Memory B cell (primary cell): ENCODE measurements at regions not wholly inside any gene's neighbourhood (a gene's known extent, or its start where the extent isn't known, plus 50 kb on each side); places are given as distances from the start of the nearest gene placed in this dataset.

Experiments used
- ATAC-seq: fragments of 150-1000 bp; cut with Tn5 transposase; 2 replicates; pipeline ENCODE4 v1.10.0; 2021; ENCODE audit warnings: low read depth, mild to moderate bottlenecking, moderate library complexity
- DNase-seq, 2 donors: peaks; one replicate each; pipeline ENCODE4 v3.0.0; 2022; ENCODE audit warnings: low spot score in 2 of 2
- H3K27ac Mint-ChIP-seq: one replicate; pipeline ENCODE4 v1.8.0; 2022; ENCODE audit warnings: mild to moderate bottlenecking, moderate library complexity, mixed read lengths
- H3K27me3 Mint-ChIP-seq: one replicate; pipeline ENCODE4 v1.8.0; 2022; ENCODE audit warnings: mixed read lengths
- H3K36me3 Mint-ChIP-seq: one replicate; pipeline ENCODE4 v1.8.0; 2022; ENCODE audit warnings: mild to moderate bottlenecking, mixed read lengths
- H3K4me1 Mint-ChIP-seq: one replicate; pipeline ENCODE4 v1.8.0; 2022; ENCODE audit warnings: mixed read lengths
- H3K4me3 Mint-ChIP-seq: one replicate; pipeline ENCODE4 v1.8.0; 2022; ENCODE audit warnings: mild to moderate bottlenecking, moderate library complexity, mixed read lengths
- H3K9me3 Mint-ChIP-seq: one replicate; pipeline ENCODE4 v1.8.0; 2022; ENCODE audit warnings: mixed read lengths

DNA sequence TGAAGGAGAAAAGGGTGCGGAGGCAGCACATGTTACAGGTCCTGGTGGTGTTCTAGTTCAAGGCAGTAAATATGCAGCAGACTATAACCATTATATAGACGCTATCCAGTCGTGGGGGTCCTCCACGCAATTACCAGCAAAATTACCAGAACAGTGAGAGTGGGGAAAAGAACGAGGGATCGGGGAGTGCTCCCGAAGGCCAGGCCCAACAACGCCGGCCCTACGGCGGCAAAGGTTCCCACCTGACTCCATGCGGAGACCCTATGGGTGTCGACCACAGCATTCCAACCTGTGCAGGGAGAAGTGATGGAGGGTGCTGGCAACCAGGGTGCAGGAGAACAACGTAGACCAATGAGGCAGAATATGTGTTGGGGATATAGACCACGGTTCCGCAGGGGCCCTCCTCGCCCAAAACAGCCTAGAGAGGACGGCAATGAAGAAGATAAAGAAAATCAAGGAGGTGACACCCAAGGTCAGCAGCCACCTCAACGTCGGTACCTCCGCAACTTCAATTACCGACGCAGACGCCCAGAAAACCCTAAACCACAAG lies 89.0 kb upstream of the TPM1 start:
- Mint-ChIP-seq H3K27ac (no peak overlapping the region), H3K4me1 (peaks cover 2% of the 10 kb centered on the region), H3K36me3 (no peaks in the 10 kb centered on the region), H3K27me3 (peaks cover 26% of the 10 kb centered on the region), H3K4me3 (no peak overlapping the region), H3K9me3 (no peaks in the 10 kb centered on the region)
- ATAC-seq (no peak), DNase-seq (no peak)

GRCh38 chr15:62957130-62957529 lies 85.4 kb upstream of the TPM1 start:
- Mint-ChIP-seq H3K27ac (no peak overlapping the region), H3K9me3 (no peaks in the 10 kb centered on the region), H3K27me3 (peaks cover 16% of the 10 kb centered on the region), H3K4me3 (no peak overlapping the region), H3K4me1 (peaks cover 2% of the 10 kb centered on the region), H3K36me3 (no peaks in the 10 kb centered on the region)
- DNase-seq (no peak), ATAC-seq (no peak)

GRCh38 chr15:62958528-62959363 lies 83.8 kb upstream of the TPM1 start:
- Mint-ChIP-seq H3K36me3 (no peaks in the 10 kb centered on the region), H3K4me1 (no peaks in the 10 kb centered on the region), H3K9me3 (no peaks in the 10 kb centered on the region), H3K27ac (no peak overlapping the region), H3K27me3 (peaks cover 6% of the 10 kb centered on the region), H3K4me3 (no peak overlapping the region)
- DNase-seq = no peak
- no peak for ATAC-seq

DNA sequence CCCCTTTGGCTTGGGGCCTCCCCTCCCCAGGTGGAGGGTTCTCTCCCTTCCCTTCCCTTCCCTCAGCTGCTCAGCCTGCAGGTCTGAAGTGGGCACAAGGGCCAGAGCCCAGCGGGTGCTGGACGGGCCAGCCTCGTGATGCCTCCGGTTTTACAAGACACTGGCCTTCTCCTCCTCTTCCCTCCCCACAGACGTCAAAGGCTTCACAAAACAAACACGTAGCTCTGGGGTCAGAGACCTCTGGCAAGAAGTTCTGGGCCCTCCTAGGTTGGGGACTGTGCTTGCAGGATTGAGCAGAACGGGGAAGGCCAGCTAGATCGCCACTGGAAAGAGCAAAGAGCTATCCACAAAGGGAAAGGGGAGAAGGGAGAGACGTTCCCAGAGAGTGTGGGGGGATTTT lies 81.4 kb upstream of the TPM1 start:
- no peak for ATAC-seq
- Mint-ChIP-seq H3K9me3 (no peaks in the 10 kb centered on the region), H3K27ac (no peak overlapping the region), H3K36me3 (no peaks in the 10 kb centered on the region), H3K4me3 (no peak overlapping the region), H3K4me1 (no peaks in the 10 kb centered on the region), H3K27me3 (peaks cover 3% of the 10 kb centered on the region)
- no peak for DNase-seq

DNA sequence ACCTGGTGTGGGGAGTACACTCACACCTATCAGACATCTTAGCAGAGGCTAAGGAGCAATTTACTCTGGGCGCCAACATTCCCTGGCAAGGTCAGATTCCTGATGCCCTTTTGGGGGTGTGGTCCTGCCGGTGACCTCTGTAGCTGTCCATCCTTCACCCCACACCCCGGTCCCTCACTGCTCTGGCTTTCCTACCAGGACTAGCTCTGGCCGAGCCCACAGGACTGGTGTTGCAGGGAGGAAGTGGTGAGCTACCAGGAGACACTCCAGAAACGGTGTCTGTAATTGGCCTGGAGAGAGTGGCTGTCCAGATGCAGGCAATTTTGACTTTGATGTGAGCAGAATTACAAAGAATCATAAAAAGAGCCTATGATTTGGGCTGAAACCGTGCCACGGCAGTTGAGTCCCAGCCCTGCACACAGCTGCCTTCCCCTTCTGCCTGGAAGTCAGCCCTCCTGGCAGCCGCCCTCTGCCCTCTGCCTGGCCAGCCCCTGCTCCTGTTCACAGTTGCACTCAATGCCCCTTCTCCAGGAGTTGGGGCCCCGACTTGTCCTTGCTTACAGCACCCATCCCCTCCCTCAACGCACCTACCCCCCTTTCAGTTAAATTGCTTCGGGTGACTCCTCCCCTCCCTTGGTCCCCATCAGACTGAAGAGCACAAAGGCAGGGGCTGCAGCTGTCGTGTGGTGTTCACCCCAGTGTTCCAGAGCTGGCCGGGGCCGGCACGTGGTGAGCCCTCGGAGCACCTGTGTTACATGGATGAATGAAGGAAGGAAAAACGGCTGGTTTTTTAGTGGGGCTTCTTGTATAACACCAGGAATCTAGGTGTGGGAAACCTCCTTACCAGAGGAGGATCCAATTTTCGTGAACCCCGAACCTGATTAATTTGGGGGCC lies 80.2 kb upstream of the TPM1 start:
- no peak for ATAC-seq
- no peak for DNase-seq
- Mint-ChIP-seq H3K27me3 (no peaks in the 10 kb centered on the region), H3K9me3 (no peaks in the 10 kb centered on the region), H3K4me3 (no peak overlapping the region), H3K36me3 (no peaks in the 10 kb centered on the region), H3K27ac (no peak overlapping the region), H3K4me1 (no peaks in the 10 kb centered on the region)

DNA sequence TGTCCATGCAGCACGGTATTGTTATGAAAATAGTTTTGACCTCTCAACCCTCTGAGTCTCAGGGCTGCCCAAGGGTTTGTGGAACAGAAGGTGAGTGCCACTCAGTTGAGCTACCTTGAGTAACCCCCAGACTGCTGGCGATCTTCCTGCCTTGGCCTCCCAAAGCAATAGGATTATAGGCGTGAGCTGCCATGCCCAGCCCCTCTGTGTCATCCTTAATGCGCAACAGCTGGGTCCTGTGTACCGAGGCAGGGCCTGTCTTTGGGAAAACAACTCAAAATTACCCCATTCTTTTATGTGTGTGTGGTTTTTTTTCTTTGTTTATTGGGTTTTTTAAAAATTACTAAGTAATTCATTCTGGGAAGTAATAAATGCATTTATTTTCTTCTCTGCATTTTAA lies 78.3 kb upstream of the TPM1 start:
- DNase-seq (no peak), ATAC-seq (no peak)
- Mint-ChIP-seq H3K27me3 (no peaks in the 10 kb centered on the region), H3K9me3 (no peaks in the 10 kb centered on the region), H3K36me3 (no peaks in the 10 kb centered on the region), H3K4me3 (no peak overlapping the region), H3K4me1 (no peaks in the 10 kb centered on the region), H3K27ac (no peak overlapping the region)

- Mint-ChIP-seq H3K36me3 (no peaks in the 10 kb centered on the region), H3K9me3 (no peaks in the 10 kb centered on the region), H3K27ac (no peak overlapping the region), H3K27me3 (no peaks in the 10 kb centered on the region), H3K4me3 (no peak overlapping the region), H3K4me1 (peaks cover 7% of the 10 kb centered on the region)
- DNase-seq (no peak), ATAC-seq (no peak)
Observed at GRCh38 chr15:62966294-62967078, 76.1 kb upstream of the TPM1 start.

GRCh38 chr15:62968699-62969098 lies 73.8 kb upstream of the TPM1 start:
- no peak for ATAC-seq
- DNase-seq = no peak
- Mint-ChIP-seq H3K9me3 (no peaks in the 10 kb centered on the region), H3K4me3 (no peak overlapping the region), H3K27me3 (peaks cover 2% of the 10 kb centered on the region), H3K4me1 (peaks cover 7% of the 10 kb centered on the region), H3K36me3 (no peaks in the 10 kb centered on the region), H3K27ac (no peak overlapping the region)

- Mint-ChIP-seq H3K9me3 (no peaks in the 10 kb centered on the region), H3K27ac (no peak overlapping the region), H3K36me3 (no peaks in the 10 kb centered on the region), H3K4me3 (no peak overlapping the region), H3K27me3 (peaks cover 2% of the 10 kb centered on the region), H3K4me1 (peaks cover 7% of the 10 kb centered on the region)
- ATAC-seq = no peak
- no peak for DNase-seq
Observed at GRCh38 chr15:62969442-62970089, 73.0 kb upstream of the TPM1 start.

DNA sequence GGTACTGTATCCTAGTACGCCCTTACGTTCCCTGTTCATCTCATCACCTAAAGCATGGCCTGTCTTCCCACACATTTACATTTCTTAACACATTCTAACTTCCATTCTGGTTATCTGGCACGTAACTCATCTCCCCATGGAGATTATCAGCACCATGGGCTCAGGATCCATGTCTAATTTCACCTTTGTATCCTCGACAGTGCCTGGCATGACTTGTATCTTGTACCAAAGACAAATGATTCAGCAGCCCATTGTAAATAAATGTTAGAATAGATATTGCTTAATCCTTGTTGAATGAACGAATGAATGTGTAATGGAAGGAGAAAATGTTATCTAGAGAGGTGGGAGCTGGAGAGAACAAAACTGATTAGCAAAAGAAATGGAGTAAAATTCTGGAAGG lies 69.7 kb upstream of the TPM1 start:
- peaks cover 2% of the 10 kb centered on the region for H3K27me3 Mint-ChIP-seq
- peaks cover 7% of the 10 kb centered on the region for H3K4me1 Mint-ChIP-seq
- H3K27ac Mint-ChIP-seq = no peak overlapping the region
- no peaks in the 10 kb centered on the region for H3K36me3 Mint-ChIP-seq
- ATAC-seq = no peak
- no peak overlapping the region for H3K4me3 Mint-ChIP-seq
- no peaks in the 10 kb centered on the region for H3K9me3 Mint-ChIP-seq
- no peak for DNase-seq

GRCh38 chr15:62975515-62975914 lies 67.0 kb upstream of the TPM1 start:
- DNase-seq = no peak
- Mint-ChIP-seq H3K27me3 (peaks cover 5% of the 10 kb centered on the region), H3K4me3 (no peak overlapping the region), H3K36me3 (no peaks in the 10 kb centered on the region), H3K9me3 (no peaks in the 10 kb centered on the region), H3K4me1 (peaks cover 2% of the 10 kb centered on the region), H3K27ac (no peak overlapping the region)
- no peak for ATAC-seq

DNA sequence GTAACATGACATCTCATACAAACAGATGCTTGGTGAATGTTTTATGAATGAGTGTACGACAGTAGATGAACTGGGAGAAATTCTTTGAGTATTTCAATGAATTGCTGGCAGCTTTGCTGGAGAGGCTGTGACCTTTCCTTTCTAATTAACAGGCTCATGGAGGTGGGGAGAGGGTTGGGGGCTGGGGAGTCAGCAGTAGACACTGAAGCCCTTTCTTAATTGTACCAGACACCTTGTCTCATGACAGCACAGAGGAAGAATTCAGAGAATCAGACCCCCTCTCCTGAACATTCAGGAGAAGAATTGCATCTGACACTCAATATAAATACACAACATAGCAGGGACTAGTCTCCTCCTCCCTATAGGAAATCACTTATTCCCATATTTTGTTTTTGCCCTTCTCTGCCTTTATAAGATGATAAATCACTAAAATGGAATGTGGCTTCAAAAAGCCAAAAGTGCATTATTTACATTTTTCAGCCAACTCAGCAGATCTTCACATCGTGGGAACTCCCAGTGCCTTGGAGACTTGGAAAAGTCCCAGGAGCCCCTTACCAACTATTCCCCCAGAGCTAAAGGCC lies 66.2 kb upstream of the TPM1 start:
- ATAC-seq (no peak), DNase-seq (no peak)
- Mint-ChIP-seq H3K36me3 (no peaks in the 10 kb centered on the region), H3K4me1 (no peaks in the 10 kb centered on the region), H3K27me3 (peaks cover 5% of the 10 kb centered on the region), H3K4me3 (no peak overlapping the region), H3K9me3 (no peaks in the 10 kb centered on the region), H3K27ac (no peak overlapping the region)
